ENCODE measurements at regions not wholly inside any gene's neighbourhood (a gene's known extent, or its start where the extent isn't known, plus 50 kb on each side); places are given as distances from the start of the nearest gene placed in this dataset.

- Histone ChIP-seq H3K9me3 (ENCODE audit: insufficient read depth, low read length) (no peaks in the 10 kb centered on the region), H3K9ac (ENCODE audit: insufficient read length, low read depth) (no peak overlapping the region), H3K4me3 (ENCODE audit: insufficient read length, low read depth) (no peak overlapping the region), H3K27me3 (ENCODE audit: insufficient read depth, insufficient read length) (no peaks in the 10 kb centered on the region), H3K36me3 (ENCODE audit: insufficient read depth, insufficient read length, low read length) (no peaks in the 10 kb centered on the region), H3K4me1 (ENCODE audit: insufficient read depth, insufficient read length) (no peaks in the 10 kb centered on the region)
- DNase-seq (ENCODE audit: low read depth, low spot score) = no peak
- TF ChIP-seq YY1 (IDR thresholded peaks at IDR 0.05; ENCODE audit: insufficient read depth, insufficient read length) (no peak), SUZ12 (IDR thresholded peaks at IDR 0.05; ENCODE audit: extremely low read depth, insufficient read depth, insufficient read length) (no peak), ZNF274 (IDR thresholded peaks at IDR 0.05; ENCODE audit: low read depth, low read length) (no peak)
Measured at GRCh38 chr5:124872086-124872485, 125.6 kb upstream of the ZNF608 start.

GRCh38 chr5:124872615-124873014, 126.2 kb upstream of the ZNF608 start:
- Histone ChIP-seq H3K9ac (ENCODE audit: insufficient read length, low read depth) (no peak overlapping the region), H3K4me1 (ENCODE audit: insufficient read depth, insufficient read length) (no peaks in the 10 kb centered on the region), H3K9me3 (ENCODE audit: insufficient read depth, low read length) (no peaks in the 10 kb centered on the region), H3K27me3 (ENCODE audit: insufficient read depth, insufficient read length) (no peaks in the 10 kb centered on the region), H3K4me3 (ENCODE audit: insufficient read length, low read depth) (no peak overlapping the region), H3K36me3 (ENCODE audit: insufficient read depth, insufficient read length, low read length) (no peaks in the 10 kb centered on the region)
- no peak for DNase-seq (ENCODE audit: low read depth, low spot score)
- no peak for TF ChIP-seq YY1 (IDR thresholded peaks at IDR 0.05; ENCODE audit: insufficient read depth, insufficient read length)
- no peak for TF ChIP-seq ZNF274 (IDR thresholded peaks at IDR 0.05; ENCODE audit: low read depth, low read length)
- no peak for TF ChIP-seq SUZ12 (IDR thresholded peaks at IDR 0.05; ENCODE audit: extremely low read depth, insufficient read depth, insufficient read length)

GRCh38 chr5:124873188-124873587, 126.7 kb upstream of the ZNF608 start:
- no peaks in the 10 kb centered on the region for H3K36me3 ChIP-seq (ENCODE audit: insufficient read depth, insufficient read length, low read length)
- DNase-seq (ENCODE audit: low read depth, low spot score) = no peak
- H3K9me3 ChIP-seq (ENCODE audit: insufficient read depth, low read length) = no peaks in the 10 kb centered on the region
- no peak for TF ChIP-seq ZNF274 (IDR thresholded peaks at IDR 0.05; ENCODE audit: low read depth, low read length)
- TF ChIP-seq SUZ12 (IDR thresholded peaks at IDR 0.05; ENCODE audit: extremely low read depth, insufficient read depth, insufficient read length) = no peak
- TF ChIP-seq YY1 (IDR thresholded peaks at IDR 0.05; ENCODE audit: insufficient read depth, insufficient read length) = no peak
- no peaks in the 10 kb centered on the region for H3K4me1 ChIP-seq (ENCODE audit: insufficient read depth, insufficient read length)
- H3K9ac ChIP-seq (ENCODE audit: insufficient read length, low read depth) = no peak overlapping the region
- H3K4me3 ChIP-seq (ENCODE audit: insufficient read length, low read depth) = no peak overlapping the region
- H3K27me3 ChIP-seq (ENCODE audit: insufficient read depth, insufficient read length) = no peaks in the 10 kb centered on the region

- Histone ChIP-seq H3K27me3 (ENCODE audit: insufficient read depth, insufficient read length) (no peaks in the 10 kb centered on the region), H3K4me1 (ENCODE audit: insufficient read depth, insufficient read length) (no peaks in the 10 kb centered on the region), H3K9ac (ENCODE audit: insufficient read length, low read depth) (no peak overlapping the region), H3K9me3 (ENCODE audit: insufficient read depth, low read length) (no peaks in the 10 kb centered on the region), H3K4me3 (ENCODE audit: insufficient read length, low read depth) (no peak overlapping the region), H3K36me3 (ENCODE audit: insufficient read depth, insufficient read length, low read length) (no peaks in the 10 kb centered on the region)
- no peak for TF ChIP-seq SUZ12 (IDR thresholded peaks at IDR 0.05; ENCODE audit: extremely low read depth, insufficient read depth, insufficient read length)
- no peak for TF ChIP-seq ZNF274 (IDR thresholded peaks at IDR 0.05; ENCODE audit: low read depth, low read length)
- TF ChIP-seq YY1 (IDR thresholded peaks at IDR 0.05; ENCODE audit: insufficient read depth, insufficient read length) = no peak
- DNase-seq (ENCODE audit: low read depth, low spot score) = no peak
Measured at GRCh38 chr5:124873713-124874112, 127.3 kb upstream of the ZNF608 start.

- Histone ChIP-seq H3K27me3 (ENCODE audit: insufficient read depth, insufficient read length) (no peaks in the 10 kb centered on the region), H3K9ac (ENCODE audit: insufficient read length, low read depth) (no peak overlapping the region), H3K4me1 (ENCODE audit: insufficient read depth, insufficient read length) (no peaks in the 10 kb centered on the region), H3K36me3 (ENCODE audit: insufficient read depth, insufficient read length, low read length) (no peaks in the 10 kb centered on the region), H3K9me3 (ENCODE audit: insufficient read depth, low read length) (no peaks in the 10 kb centered on the region), H3K4me3 (ENCODE audit: insufficient read length, low read depth) (no peak overlapping the region)
- no peak for DNase-seq (ENCODE audit: low read depth, low spot score)
- TF ChIP-seq YY1 (IDR thresholded peaks at IDR 0.05; ENCODE audit: insufficient read depth, insufficient read length) (no peak), ZNF274 (IDR thresholded peaks at IDR 0.05; ENCODE audit: low read depth, low read length) (no peak), SUZ12 (IDR thresholded peaks at IDR 0.05; ENCODE audit: extremely low read depth, insufficient read depth, insufficient read length) (no peak)
Measured at GRCh38 chr5:124876566-124876965, 130.1 kb upstream of the ZNF608 start.

- TF ChIP-seq SUZ12 (IDR thresholded peaks at IDR 0.05; ENCODE audit: extremely low read depth, insufficient read depth, insufficient read length) (no peak), YY1 (IDR thresholded peaks at IDR 0.05; ENCODE audit: insufficient read depth, insufficient read length) (no peak), ZNF274 (IDR thresholded peaks at IDR 0.05; ENCODE audit: low read depth, low read length) (no peak)
- Histone ChIP-seq H3K4me1 (ENCODE audit: insufficient read depth, insufficient read length) (no peaks in the 10 kb centered on the region), H3K27me3 (ENCODE audit: insufficient read depth, insufficient read length) (no peaks in the 10 kb centered on the region), H3K4me3 (ENCODE audit: insufficient read length, low read depth) (no peak overlapping the region), H3K36me3 (ENCODE audit: insufficient read depth, insufficient read length, low read length) (no peaks in the 10 kb centered on the region), H3K9ac (ENCODE audit: insufficient read length, low read depth) (no peak overlapping the region), H3K9me3 (ENCODE audit: insufficient read depth, low read length) (no peaks in the 10 kb centered on the region)
- DNase-seq (ENCODE audit: low read depth, low spot score) = no peak
Measured at GRCh38 chr5:124876983-124877382, 130.5 kb upstream of the ZNF608 start.

GRCh38 chr5:124877501-124878146, 131.2 kb upstream of the ZNF608 start:
- TF ChIP-seq ZNF274 (IDR thresholded peaks at IDR 0.05; ENCODE audit: low read depth, low read length) (no peak), SUZ12 (IDR thresholded peaks at IDR 0.05; ENCODE audit: extremely low read depth, insufficient read depth, insufficient read length) (no peak), YY1 (IDR thresholded peaks at IDR 0.05; ENCODE audit: insufficient read depth, insufficient read length) (no peak)
- no peaks in the 10 kb centered on the region for H3K27me3 ChIP-seq (ENCODE audit: insufficient read depth, insufficient read length)
- no peak for DNase-seq (ENCODE audit: low read depth, low spot score)

More at GRCh38 chr5:124877501-124878146, 131.2 kb upstream of the ZNF608 start:
- no peaks in the 10 kb centered on the region for H3K4me1 ChIP-seq (ENCODE audit: insufficient read depth, insufficient read length)
- no peak overlapping the region for H3K9ac ChIP-seq (ENCODE audit: insufficient read length, low read depth)
- H3K9me3 ChIP-seq (ENCODE audit: insufficient read depth, low read length) = no peaks in the 10 kb centered on the region
- no peaks in the 10 kb centered on the region for H3K36me3 ChIP-seq (ENCODE audit: insufficient read depth, insufficient read length, low read length)
- no peak overlapping the region for H3K4me3 ChIP-seq (ENCODE audit: insufficient read length, low read depth)
